Type B pancreatic cell (in vitro differentiated cells): ENCODE measurements at regions not wholly inside any gene's neighbourhood (a gene's known extent, or its start where the extent isn't known, plus 50 kb on each side); places are given as distances from the start of the nearest gene placed in this dataset.

Experiments used
- DNase-seq: peaks from one replicate; pipeline ENCODE4 v3.0.0; 2021; ENCODE audit warnings: mixed read lengths; ENCODE audit not compliant: unreplicated experiment; ENCODE audit errors: extremely low spot score
- H3K27ac Mint-ChIP-seq: 2 replicates; pipeline ENCODE4 v1.8.0; 2021; ENCODE audit warnings: mild to moderate bottlenecking, mixed read lengths
- H3K27me3 Mint-ChIP-seq: 2 replicates; pipeline ENCODE4 v1.8.0; 2021; ENCODE audit warnings: mixed read lengths
- H3K36me3 Mint-ChIP-seq: 2 replicates; pipeline ENCODE4 v1.8.0; 2021; ENCODE audit warnings: mixed read lengths
- H3K4me1 Mint-ChIP-seq: one replicate; pipeline ENCODE4 v1.8.0; 2021; ENCODE audit warnings: mixed read lengths; ENCODE audit not compliant: unreplicated experiment
- H3K4me3 Mint-ChIP-seq: 2 replicates; pipeline ENCODE4 v1.8.0; 2021; ENCODE audit warnings: mild to moderate bottlenecking, mixed read lengths
- H3K9me3 Mint-ChIP-seq: 2 replicates; pipeline ENCODE4 v1.8.0; 2021; ENCODE audit warnings: mixed read lengths
- CTCF ChIP-seq: fragments of 200-600 bp; sonication (generic); conservative IDR thresholded peaks from 2 replicates; pipeline ENCODE4 v1.5.0; 2021; ENCODE audit warnings: antibody characterized with exemption, mild to moderate bottlenecking

DNA sequence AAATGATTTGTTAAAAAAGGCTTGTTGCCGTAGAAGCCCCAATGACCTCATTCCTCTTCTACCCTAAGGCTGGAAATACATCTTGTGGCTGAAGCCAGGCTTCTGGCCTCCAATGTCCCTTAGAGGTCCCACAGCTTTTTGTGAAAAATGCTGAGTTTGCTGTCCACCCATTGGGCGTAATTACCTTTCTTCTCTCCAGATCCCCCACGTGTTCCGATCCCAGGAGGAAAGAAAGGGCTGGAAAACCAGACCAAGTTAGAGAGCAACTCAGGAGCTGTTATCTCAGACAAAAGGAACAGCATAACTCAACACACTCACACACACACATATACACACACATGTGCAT is 154.2 kb downstream of the MIAT start:
- peaks cover 16% of the 10 kb centered on the region for H3K27me3 Mint-ChIP-seq
- no peak for DNase-seq
- no peaks in the 10 kb centered on the region for H3K9me3 Mint-ChIP-seq
- no peaks in the 10 kb centered on the region for H3K36me3 Mint-ChIP-seq
- H3K4me1 Mint-ChIP-seq, result peaks cover 14% of the 10 kb centered on the region
- H3K4me3 Mint-ChIP-seq, result no peak overlapping the region
- no peak for TF ChIP-seq CTCF
- no peak overlapping the region for H3K27ac Mint-ChIP-seq

GRCh38 chr22:26812731-26813130 is 155.3 kb downstream of the MIAT start:
- Mint-ChIP-seq H3K27ac (no peak overlapping the region), H3K9me3 (no peaks in the 10 kb centered on the region), H3K36me3 (no peaks in the 10 kb centered on the region), H3K27me3 (peaks cover 12% of the 10 kb centered on the region), H3K4me1 (peaks cover 14% of the 10 kb centered on the region), H3K4me3 (no peak overlapping the region)
- DNase-seq, result no peak
- TF ChIP-seq CTCF, result no peak

DNA sequence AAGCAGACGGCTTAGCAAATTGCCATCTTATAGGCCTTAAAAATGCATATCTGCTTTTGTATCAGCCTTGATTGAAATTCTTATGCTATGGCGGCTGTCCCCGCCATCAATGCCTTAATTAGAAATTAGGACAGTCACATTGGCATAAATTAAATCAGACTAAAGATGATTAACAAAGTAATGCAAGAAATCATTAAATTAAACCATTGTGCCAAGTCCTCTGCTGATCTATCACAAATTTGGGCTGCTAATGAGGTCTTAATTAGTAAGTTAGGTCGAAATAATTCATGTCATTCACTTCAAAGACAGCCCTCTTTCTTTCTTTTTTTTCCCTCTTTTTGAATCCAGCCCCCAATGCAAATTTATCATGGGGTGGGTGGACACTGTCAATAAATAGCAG is 159.3 kb downstream of the MIAT start:
- Mint-ChIP-seq H3K27me3 (peaks cover 12% of the 10 kb centered on the region), H3K4me3 (no peak overlapping the region), H3K36me3 (no peaks in the 10 kb centered on the region), H3K27ac (no peak overlapping the region), H3K4me1 (no peaks in the 10 kb centered on the region), H3K9me3 (no peaks in the 10 kb centered on the region)
- DNase-seq, result no peak
- no peak for TF ChIP-seq CTCF

DNA sequence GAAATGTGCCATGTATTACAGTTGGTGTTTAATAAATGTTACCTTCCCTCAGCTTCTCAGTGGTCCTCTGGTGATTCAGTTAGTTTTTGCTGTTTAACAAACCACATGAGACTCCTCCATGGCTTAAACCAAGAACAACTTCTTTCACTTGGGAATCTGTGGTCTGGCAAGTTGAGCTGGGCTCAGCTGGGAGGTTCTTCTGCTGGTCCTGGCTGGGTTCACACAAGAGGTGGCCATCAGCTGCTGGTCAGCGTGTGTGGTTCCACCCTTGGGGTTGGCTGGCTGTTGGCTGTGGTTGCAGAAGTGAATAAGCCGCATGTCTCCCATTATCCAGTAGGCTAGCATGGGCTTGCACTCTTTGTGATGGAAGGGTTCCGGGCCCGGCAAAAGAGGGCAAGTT is 160.5 kb downstream of the MIAT start:
- DNase-seq, result no peak
- H3K27ac Mint-ChIP-seq, result no peak overlapping the region
- H3K27me3 Mint-ChIP-seq, result peaks cover 12% of the 10 kb centered on the region
- H3K4me3 Mint-ChIP-seq, result no peak overlapping the region
- H3K36me3 Mint-ChIP-seq, result no peaks in the 10 kb centered on the region
- H3K4me1 Mint-ChIP-seq, result no peaks in the 10 kb centered on the region
- no peaks in the 10 kb centered on the region for H3K9me3 Mint-ChIP-seq
- no peak for TF ChIP-seq CTCF

- no peak for DNase-seq
- Mint-ChIP-seq H3K4me1 (no peaks in the 10 kb centered on the region), H3K4me3 (no peak overlapping the region), H3K27me3 (peaks cover 4% of the 10 kb centered on the region), H3K36me3 (no peaks in the 10 kb centered on the region), H3K27ac (no peak overlapping the region), H3K9me3 (no peaks in the 10 kb centered on the region)
- TF ChIP-seq CTCF, result no peak
Observed at GRCh38 chr22:26821854-26822253, 164.5 kb downstream of the MIAT start.

DNA sequence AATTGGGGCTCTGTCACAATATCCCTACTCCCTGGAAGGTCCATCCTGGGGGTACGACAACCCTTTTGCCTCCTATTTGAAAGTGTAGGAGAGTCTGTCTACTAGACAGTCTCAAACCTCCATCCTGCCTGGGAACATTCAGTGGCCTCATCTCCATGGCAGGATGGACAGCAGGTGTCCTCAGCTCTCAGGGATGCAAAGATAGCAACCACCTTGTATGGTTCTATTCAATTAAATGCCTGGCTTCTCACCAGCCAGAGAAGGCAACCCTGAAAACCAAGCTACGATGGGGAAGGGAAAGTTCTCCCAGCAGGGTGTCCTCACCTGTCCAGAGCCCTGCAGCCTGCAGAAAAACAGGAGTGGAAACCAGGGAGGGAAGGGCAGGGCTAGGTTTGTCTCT is 164.9 kb downstream of the MIAT start:
- TF ChIP-seq CTCF, result no peak
- no peaks in the 10 kb centered on the region for H3K36me3 Mint-ChIP-seq
- no peak overlapping the region for H3K27ac Mint-ChIP-seq
- no peak overlapping the region for H3K4me3 Mint-ChIP-seq
- DNase-seq, result no peak
- H3K4me1 Mint-ChIP-seq, result no peaks in the 10 kb centered on the region
- peaks cover 4% of the 10 kb centered on the region for H3K27me3 Mint-ChIP-seq
- no peaks in the 10 kb centered on the region for H3K9me3 Mint-ChIP-seq
